Choroid plexus epithelial cell (primary cell): ENCODE measurements at regions not wholly inside any gene's neighbourhood (a gene's known extent, or its start where the extent isn't known, plus 50 kb on each side); places are given as distances from the start of the nearest gene placed in this dataset.
"Not testable (repeated sequence)": the region's sequence is repeated elsewhere in the genome, so short reads cannot be mapped to it uniquely, and the experiment has no call there.

ENCODE experiments used
- DNase-seq: peaks from one replicate; pipeline ENCODE4 v3.0.0-alpha.2; 2010; ENCODE audit warnings: low read depth
- H3K4me3 ChIP-seq: 2 replicates; pipeline ENCODE4 v1.5.1; 2011; ENCODE audit warnings: low read depth, mild to moderate bottlenecking, control low read depth, low read length, moderate library complexity
- TF ChIP-seq, protein P1 (sequence below): conservative IDR thresholded peaks from 2 replicates; pipeline ENCODE4 v1.5.1; 2011; ENCODE audit warnings: low read depth, mild to moderate bottlenecking, control low read depth, inconsistent platforms, low read length, moderate library complexity

DNA sequence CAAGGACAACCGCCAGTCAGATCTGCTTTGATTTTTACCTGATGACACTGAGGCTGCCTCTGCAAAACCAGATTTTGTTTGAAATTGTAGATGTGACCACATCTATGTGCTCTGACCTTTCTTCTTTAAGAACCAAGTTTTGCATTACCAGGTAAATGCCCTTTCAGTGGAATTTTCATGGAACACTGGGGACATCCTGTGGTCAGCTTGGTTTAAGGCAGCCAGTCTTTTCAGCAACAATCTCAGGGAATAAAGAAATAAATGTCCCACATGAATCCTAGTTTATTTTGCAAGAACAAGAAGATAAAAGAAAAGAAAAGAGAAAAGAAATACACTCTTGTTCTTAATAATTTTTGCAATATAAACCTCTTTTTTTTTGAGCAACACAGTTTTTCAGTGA, 90.6 kb downstream of the POU3F3 start:
- TF ChIP-seq, protein P1, sequence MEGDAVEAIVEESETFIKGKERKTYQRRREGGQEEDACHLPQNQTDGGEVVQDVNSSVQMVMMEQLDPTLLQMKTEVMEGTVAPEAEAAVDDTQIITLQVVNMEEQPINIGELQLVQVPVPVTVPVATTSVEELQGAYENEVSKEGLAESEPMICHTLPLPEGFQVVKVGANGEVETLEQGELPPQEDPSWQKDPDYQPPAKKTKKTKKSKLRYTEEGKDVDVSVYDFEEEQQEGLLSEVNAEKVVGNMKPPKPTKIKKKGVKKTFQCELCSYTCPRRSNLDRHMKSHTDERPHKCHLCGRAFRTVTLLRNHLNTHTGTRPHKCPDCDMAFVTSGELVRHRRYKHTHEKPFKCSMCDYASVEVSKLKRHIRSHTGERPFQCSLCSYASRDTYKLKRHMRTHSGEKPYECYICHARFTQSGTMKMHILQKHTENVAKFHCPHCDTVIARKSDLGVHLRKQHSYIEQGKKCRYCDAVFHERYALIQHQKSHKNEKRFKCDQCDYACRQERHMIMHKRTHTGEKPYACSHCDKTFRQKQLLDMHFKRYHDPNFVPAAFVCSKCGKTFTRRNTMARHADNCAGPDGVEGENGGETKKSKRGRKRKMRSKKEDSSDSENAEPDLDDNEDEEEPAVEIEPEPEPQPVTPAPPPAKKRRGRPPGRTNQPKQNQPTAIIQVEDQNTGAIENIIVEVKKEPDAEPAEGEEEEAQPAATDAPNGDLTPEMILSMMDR, result peak; percentile 65
- DNase-seq, result peak; percentile 56
- H3K4me3 ChIP-seq, result no peak overlapping the region

DNA sequence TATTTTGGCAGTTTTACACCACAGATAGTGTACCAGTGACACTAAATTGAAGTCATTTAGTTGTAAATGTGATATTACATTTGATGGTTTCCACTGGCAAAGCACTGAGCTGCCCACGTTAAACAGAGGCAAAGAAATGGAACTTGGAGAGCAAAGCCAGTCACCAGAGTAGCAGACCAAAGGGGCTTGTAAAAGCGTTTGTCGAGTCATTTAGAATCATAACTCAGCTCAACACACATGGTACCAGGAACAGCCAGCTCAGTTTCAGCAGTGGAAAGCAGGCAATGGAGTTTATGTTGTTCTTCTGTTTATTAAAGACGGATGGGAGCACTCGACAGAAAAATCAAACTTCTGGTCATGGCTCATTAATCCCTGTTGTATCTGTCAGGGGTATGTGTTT, 91.2 kb downstream of the POU3F3 start:
- H3K4me3 ChIP-seq, result no peak overlapping the region
- TF ChIP-seq, protein P1, result no peak

DNA sequence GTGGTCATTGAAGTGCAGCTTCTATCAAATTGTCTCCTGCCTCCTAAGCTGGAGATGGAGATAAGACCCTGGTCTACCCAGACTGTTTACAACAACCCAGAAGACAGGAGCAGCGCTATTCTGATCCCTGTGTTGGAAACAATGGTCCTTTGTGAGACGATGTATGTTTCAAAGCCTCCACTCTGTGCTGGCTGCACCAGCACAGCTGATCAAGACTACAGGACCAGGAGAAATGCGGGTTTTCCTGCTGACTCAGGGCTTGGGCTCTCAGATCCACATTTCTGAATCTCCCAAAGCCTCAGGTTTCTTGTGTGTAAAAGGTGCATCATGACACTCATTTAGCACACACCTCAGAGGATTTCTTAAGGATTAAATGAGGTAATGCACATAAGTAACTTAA, 92.0 kb downstream of the POU3F3 start:
- H3K4me3 ChIP-seq, result no peak overlapping the region
- DNase-seq, result no peak
- TF ChIP-seq, protein P1, result no peak

More for the DNA sequence above, 91.2 kb downstream of the POU3F3 start:
- no peak for DNase-seq

DNA sequence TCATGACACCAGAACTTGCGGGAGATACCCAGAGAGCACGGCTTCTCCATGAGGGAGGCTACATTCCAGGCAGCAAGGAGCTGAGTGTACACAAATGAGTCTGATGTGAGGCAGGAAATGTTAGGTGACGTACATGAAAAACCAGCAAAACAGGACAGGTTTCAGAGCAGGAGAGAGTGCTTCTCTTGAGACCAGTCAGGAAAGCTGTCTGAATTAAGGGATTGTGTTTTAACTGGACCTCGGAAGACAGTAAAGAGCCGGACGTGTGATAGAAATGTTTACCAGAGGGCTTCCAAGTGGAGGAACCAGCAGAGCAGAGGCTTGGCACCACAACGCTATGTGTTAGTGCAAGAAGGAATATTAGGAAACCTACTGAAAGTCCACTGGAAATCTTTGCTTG, 90.4 kb upstream of the MRPS9 start:
- DNase-seq, H3K4me3 ChIP-seq: not testable (repeated sequence)

DNA sequence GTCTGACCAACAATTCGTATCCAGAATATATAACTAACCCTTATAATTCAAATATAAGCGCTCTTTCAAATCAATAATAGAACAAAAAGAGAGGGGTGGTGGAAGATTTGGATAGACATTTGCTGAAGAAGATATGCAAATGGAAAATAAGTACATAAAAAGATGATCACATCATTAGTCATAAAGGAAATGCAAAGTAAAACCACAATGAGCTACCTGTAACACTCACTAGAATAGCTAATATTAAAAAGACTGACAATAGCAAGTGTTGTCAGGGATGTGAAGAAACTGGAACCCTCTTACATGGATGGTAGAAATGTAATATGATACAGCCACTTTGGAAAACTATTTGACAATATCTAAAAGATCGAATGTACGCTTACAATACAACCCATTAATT, 84.9 kb upstream of the MRPS9 start:
- TF ChIP-seq, protein P1, result no peak
- no peak for DNase-seq
- no peak overlapping the region for H3K4me3 ChIP-seq

DNA sequence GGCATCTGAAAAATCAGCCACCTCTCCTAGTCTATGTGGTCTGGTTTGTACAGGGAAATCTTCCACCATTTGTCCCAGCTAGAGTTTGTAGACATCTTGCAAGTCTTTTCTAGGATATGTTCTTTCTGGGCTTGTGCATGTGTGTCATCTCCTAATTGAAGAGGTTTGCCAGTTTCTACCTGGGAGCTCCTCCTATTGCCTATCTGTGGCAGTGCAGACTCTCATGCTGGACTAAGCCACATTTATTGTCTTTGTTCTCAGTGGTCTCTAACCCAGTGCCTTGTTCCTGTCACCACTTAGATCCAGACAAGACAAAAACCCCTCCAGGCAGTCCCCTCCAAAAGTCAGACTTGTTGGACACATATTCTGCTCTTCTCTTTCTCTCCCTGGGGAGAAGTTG, 72.0 kb upstream of the MRPS9 start:
- TF ChIP-seq, protein P1, result no peak
- DNase-seq, result no peak
- no peak overlapping the region for H3K4me3 ChIP-seq

DNA sequence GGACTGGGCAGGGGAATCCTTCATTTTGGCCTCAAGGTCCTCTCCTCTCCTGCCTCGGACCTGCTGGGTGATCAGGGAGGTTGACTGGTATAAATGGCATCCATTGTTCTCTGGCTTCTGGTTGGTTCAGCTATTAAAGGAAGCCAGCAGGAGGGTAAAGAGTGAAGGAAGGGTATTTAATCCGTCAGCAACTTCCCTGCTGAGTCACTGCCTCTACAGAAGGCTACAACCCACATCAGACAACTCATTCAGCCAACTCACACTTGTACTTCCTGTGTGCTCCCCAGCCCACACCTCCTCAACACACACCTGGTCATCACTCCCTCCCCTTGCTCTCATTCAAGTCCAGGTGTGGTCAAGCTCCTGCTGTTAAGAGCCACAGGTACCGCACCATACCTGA, 68.3 kb upstream of the MRPS9 start:
- TF ChIP-seq, protein P1, result no peak

DNA sequence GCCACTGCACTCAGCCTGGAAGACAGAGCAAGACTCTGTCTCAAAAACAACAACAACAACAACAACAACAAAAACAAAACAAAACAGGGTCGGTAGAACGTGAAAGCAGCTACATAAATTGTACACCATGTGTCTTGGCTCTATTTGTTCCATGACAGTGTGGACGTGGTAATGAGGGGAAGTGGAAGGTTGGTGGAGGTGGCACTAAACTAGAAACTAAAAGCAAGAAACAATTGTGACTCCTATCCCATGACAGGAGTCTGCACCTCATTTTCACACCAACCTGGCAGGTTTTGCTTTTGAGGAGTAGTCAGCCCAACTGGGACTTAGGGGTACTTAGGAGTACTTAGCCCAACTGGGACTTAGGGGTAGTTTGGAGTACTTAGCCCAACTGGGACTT, 62.5 kb upstream of the MRPS9 start:
- no peak overlapping the region for H3K4me3 ChIP-seq
- TF ChIP-seq, protein P1, result no peak
- no peak for DNase-seq

More for the DNA sequence above, 68.3 kb upstream of the MRPS9 start:
- no peak overlapping the region for H3K4me3 ChIP-seq
- DNase-seq, result no peak
